ENCODE measurements at regions not wholly inside any gene's neighbourhood (a gene's known extent, or its start where the extent isn't known, plus 50 kb on each side); places are given as distances from the start of the nearest gene placed in this dataset.

GRCh38 chr2:167602122-167602521 lies 645.3 kb downstream of the STK39 start:
- no peak overlapping the region for H3K4me3 ChIP-seq
- TF ChIP-seq POLR2AphosphoS5 (IDR thresholded peaks at IDR 0.05) (no peak), CTCF (IDR thresholded peaks at IDR 0.05) (no peak), POLR2A (IDR thresholded peaks at IDR 0.05) (no peak), EP300 (IDR thresholded peaks at IDR 0.05) (no peak)
- H3K27me3 ChIP-seq, result no peaks in the 10 kb centered on the region
- WGBS, 2 donors (ENCODE audit: low coverage in 1 of 2), result 79 to 100% methylated on average over 1 of the region's 1 CpG
- no peaks in the 10 kb centered on the region for H3K4me1 ChIP-seq
- no peak for ATAC-seq
- no peaks in the 10 kb centered on the region for H3K36me3 ChIP-seq
- H3K27ac ChIP-seq, result no peak overlapping the region
- no peaks in the 10 kb centered on the region for H3K9me3 ChIP-seq

DNA sequence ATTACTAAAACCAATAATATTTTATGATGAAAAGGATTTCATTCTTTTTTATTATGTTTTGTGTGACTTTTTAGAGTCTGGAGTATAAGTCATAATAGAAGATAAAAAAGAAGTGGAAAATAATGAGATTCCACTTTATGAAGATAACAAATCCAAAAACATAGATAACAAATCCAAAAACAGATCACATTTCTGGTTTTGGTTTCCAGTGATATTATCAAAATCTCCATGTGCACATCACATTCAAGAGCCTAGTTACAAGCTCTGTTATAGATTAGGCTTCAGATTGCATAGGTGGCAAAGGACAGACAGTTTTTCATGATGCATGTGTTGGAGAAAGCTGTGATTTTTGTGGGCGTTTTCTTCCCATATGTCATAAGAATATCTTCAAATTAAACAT lies 648.2 kb downstream of the STK39 start:
- TF ChIP-seq POLR2AphosphoS5 (IDR thresholded peaks at IDR 0.05), result no peak
- no peak for TF ChIP-seq EP300 (IDR thresholded peaks at IDR 0.05)
- no peak for TF ChIP-seq POLR2A (IDR thresholded peaks at IDR 0.05)
- TF ChIP-seq CTCF (IDR thresholded peaks at IDR 0.05), result no peak
- Histone ChIP-seq H3K27ac (no peak overlapping the region), H3K36me3 (no peaks in the 10 kb centered on the region), H3K4me3 (no peak overlapping the region), H3K9me3 (no peaks in the 10 kb centered on the region), H3K27me3 (no peaks in the 10 kb centered on the region), H3K4me1 (no peaks in the 10 kb centered on the region)
- 43 to 50% methylated on average over 1 of the region's 1 CpG for WGBS, 2 donors (ENCODE audit: low coverage in 1 of 2)
- ATAC-seq, result no peak

GRCh38 chr2:167595839-167596471 lies 651.4 kb downstream of the STK39 start:
- whole genome bisulfite sequencing, 2 donors (ENCODE audit: low coverage in 1 of 2), result 34 to 50% methylated on average over 3 of the region's 3 CpGs
- H3K36me3 ChIP-seq, result no peaks in the 10 kb centered on the region
- no peaks in the 10 kb centered on the region for H3K4me1 ChIP-seq
- ATAC-seq, result no peak
- no peak for TF ChIP-seq POLR2A (IDR thresholded peaks at IDR 0.05)
- no peak for TF ChIP-seq CTCF (IDR thresholded peaks at IDR 0.05)
- TF ChIP-seq EP300 (IDR thresholded peaks at IDR 0.05), result no peak
- no peak for TF ChIP-seq POLR2AphosphoS5 (IDR thresholded peaks at IDR 0.05)
- H3K27me3 ChIP-seq, result no peaks in the 10 kb centered on the region
- H3K27ac ChIP-seq, result no peak overlapping the region
- H3K4me3 ChIP-seq, result no peak overlapping the region
- H3K9me3 ChIP-seq, result no peaks in the 10 kb centered on the region

DNA sequence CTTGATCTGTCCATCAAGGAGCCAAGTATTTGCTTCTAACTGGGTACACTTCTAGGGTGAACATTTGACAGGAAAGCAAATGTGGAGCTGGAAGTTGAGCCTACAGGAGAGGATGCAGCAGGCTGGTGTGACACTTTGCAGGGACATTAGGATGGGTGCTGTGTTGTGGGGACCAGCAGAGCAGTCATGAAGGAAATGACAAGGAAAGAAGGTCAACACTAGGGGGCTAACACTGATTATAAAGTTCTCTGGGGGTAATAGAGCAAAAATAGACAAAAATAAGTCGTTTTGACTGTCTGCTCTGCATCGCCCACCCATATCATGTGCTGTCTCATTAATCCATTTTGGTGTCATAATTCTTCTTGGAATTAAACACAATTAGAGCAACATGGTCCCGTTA lies 652.4 kb downstream of the STK39 start:
- H3K4me1 ChIP-seq, result no peaks in the 10 kb centered on the region
- H3K9me3 ChIP-seq, result no peaks in the 10 kb centered on the region
- H3K36me3 ChIP-seq, result no peaks in the 10 kb centered on the region
- H3K27ac ChIP-seq, result no peak overlapping the region
- no peaks in the 10 kb centered on the region for H3K27me3 ChIP-seq
- TF ChIP-seq CTCF (IDR thresholded peaks at IDR 0.05) (no peak), POLR2AphosphoS5 (IDR thresholded peaks at IDR 0.05) (no peak), POLR2A (IDR thresholded peaks at IDR 0.05) (no peak), EP300 (IDR thresholded peaks at IDR 0.05) (no peak)
- H3K4me3 ChIP-seq, result no peak overlapping the region
- 73 to 78% methylated on average over 2 to 3 of the region's 3 CpGs for WGBS, 2 donors (ENCODE audit: low coverage in 1 of 2)
- ATAC-seq, result no peak

GRCh38 chr2:167592441-167592840 lies 655.0 kb downstream of the STK39 start:
- no peak for TF ChIP-seq POLR2A (IDR thresholded peaks at IDR 0.05)
- TF ChIP-seq EP300 (IDR thresholded peaks at IDR 0.05), result no peak
- no peak for TF ChIP-seq POLR2AphosphoS5 (IDR thresholded peaks at IDR 0.05)
- TF ChIP-seq CTCF (IDR thresholded peaks at IDR 0.05), result no peak
- H3K4me1 ChIP-seq, result no peaks in the 10 kb centered on the region
- H3K9me3 ChIP-seq, result no peaks in the 10 kb centered on the region
- ATAC-seq, result no peak
- no peak overlapping the region for H3K27ac ChIP-seq
- H3K36me3 ChIP-seq, result no peaks in the 10 kb centered on the region
- no peaks in the 10 kb centered on the region for H3K27me3 ChIP-seq
- H3K4me3 ChIP-seq, result no peak overlapping the region
